ENCODE measurements at regions not wholly inside any gene's neighbourhood (a gene's known extent, or its start where the extent isn't known, plus 50 kb on each side); places are given as distances from the start of the nearest gene placed in this dataset.

GRCh38 chr9:119991797-119992196, 588.2 kb downstream of the CDK5RAP2 start:
- no peak for DNase-seq

GRCh38 chr9:119986713-119987112, 593.3 kb downstream of the CDK5RAP2 start:
- no peak for DNase-seq

- no peak for DNase-seq
Observed at GRCh38 chr9:119986205-119986604, 593.8 kb downstream of the CDK5RAP2 start.

- DNase-seq: no peak
Observed at GRCh38 chr9:119974026-119974425, 604.8 kb upstream of the BRINP1 start.

GRCh38 chr9:119968836-119969707, 599.8 kb upstream of the BRINP1 start:
- DNase-seq: peak; percentile 73 to 85 (median 81)

GRCh38 chr9:119967867-119968535, 598.8 kb upstream of the BRINP1 start:
- no peak for DNase-seq

- peak in 3 of 4 experiments; percentile 2 to 19 (median 9) for DNase-seq
Observed at GRCh38 chr9:119963798-119964372, 594.6 kb upstream of the BRINP1 start.

GRCh38 chr9:119963258-119963797, 594.1 kb upstream of the BRINP1 start:
- no peak for DNase-seq

GRCh38 chr9:119961774-119962424, 592.7 kb upstream of the BRINP1 start:
- DNase-seq: peak; percentile 39 to 75 (median 60)

GRCh38 chr9:119959846-119960545, 590.8 kb upstream of the BRINP1 start:
- DNase-seq: no peak

GRCh38 chr9:119956111-119956510, 586.9 kb upstream of the BRINP1 start:
- DNase-seq: no peak

- DNase-seq: no peak
Observed at GRCh38 chr9:119955276-119955675, 586.0 kb upstream of the BRINP1 start.

- DNase-seq: no peak
Observed at GRCh38 chr9:119951591-119951990, 582.4 kb upstream of the BRINP1 start.

GRCh38 chr9:119951090-119951489, 581.9 kb upstream of the BRINP1 start:
- no peak for DNase-seq

- DNase-seq: no peak
Observed at GRCh38 chr9:119945686-119946085, 576.5 kb upstream of the BRINP1 start.

- DNase-seq: no peak
Observed at GRCh38 chr9:119941091-119941490, 571.9 kb upstream of the BRINP1 start.

GRCh38 chr9:119938871-119939270, 569.6 kb upstream of the BRINP1 start:
- DNase-seq: no peak

- no peak for DNase-seq
Observed at GRCh38 chr9:119934497-119934896, 565.3 kb upstream of the BRINP1 start.

GRCh38 chr9:119933191-119933590, 564.0 kb upstream of the BRINP1 start:
- DNase-seq: no peak

GRCh38 chr9:119924736-119925135, 555.5 kb upstream of the BRINP1 start:
- no peak for DNase-seq

- no peak for DNase-seq
Observed at GRCh38 chr9:119917175-119917574, 547.9 kb upstream of the BRINP1 start.

GRCh38 chr9:119907056-119907455, 537.8 kb upstream of the BRINP1 start:
- DNase-seq: no peak
